ENCODE measurements at regions not wholly inside any gene's neighbourhood (a gene's known extent, or its start where the extent isn't known, plus 50 kb on each side); places are given as distances from the start of the nearest gene placed in this dataset.
"Not testable (repeated sequence)": the region's sequence is repeated elsewhere in the genome, so short reads cannot be mapped to it uniquely, and the experiment has no call there.

- H3K4me1 Mint-ChIP-seq, result peaks cover 5% of the 10 kb centered on the region; the same call in 1 of the 2 replicates
- H3K27me3 Mint-ChIP-seq (ENCODE audit: low read depth), result no peaks in the 10 kb centered on the region
- POLR2A ChIA-PET, result no interaction called here
- CTCF ChIA-PET, result no interaction called here
- TF ChIP-seq ZNF232 (CRISPR knock-in tag; IDR thresholded peaks at IDR 0.05), result no peak
- no peak for TF ChIP-seq RORB (CRISPR knock-in tag; IDR thresholded peaks at IDR 0.05)
- TF ChIP-seq, protein P1, sequence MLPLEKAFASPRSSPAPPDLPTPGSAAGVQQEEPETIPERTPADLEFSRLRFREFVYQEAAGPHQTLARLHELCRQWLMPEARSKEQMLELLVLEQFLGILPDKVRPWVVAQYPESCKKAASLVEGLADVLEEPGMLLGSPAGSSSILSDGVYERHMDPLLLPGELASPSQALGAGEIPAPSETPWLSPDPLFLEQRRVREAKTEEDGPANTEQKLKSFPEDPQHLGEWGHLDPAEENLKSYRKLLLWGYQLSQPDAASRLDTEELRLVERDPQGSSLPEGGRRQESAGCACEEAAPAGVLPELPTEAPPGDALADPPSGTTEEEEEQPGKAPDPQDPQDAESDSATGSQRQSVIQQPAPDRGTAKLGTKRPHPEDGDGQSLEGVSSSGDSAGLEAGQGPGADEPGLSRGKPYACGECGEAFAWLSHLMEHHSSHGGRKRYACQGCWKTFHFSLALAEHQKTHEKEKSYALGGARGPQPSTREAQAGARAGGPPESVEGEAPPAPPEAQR (CRISPR knock-in tag; IDR thresholded peaks at IDR 0.05), result no peak
- TF ChIP-seq, protein P2, sequence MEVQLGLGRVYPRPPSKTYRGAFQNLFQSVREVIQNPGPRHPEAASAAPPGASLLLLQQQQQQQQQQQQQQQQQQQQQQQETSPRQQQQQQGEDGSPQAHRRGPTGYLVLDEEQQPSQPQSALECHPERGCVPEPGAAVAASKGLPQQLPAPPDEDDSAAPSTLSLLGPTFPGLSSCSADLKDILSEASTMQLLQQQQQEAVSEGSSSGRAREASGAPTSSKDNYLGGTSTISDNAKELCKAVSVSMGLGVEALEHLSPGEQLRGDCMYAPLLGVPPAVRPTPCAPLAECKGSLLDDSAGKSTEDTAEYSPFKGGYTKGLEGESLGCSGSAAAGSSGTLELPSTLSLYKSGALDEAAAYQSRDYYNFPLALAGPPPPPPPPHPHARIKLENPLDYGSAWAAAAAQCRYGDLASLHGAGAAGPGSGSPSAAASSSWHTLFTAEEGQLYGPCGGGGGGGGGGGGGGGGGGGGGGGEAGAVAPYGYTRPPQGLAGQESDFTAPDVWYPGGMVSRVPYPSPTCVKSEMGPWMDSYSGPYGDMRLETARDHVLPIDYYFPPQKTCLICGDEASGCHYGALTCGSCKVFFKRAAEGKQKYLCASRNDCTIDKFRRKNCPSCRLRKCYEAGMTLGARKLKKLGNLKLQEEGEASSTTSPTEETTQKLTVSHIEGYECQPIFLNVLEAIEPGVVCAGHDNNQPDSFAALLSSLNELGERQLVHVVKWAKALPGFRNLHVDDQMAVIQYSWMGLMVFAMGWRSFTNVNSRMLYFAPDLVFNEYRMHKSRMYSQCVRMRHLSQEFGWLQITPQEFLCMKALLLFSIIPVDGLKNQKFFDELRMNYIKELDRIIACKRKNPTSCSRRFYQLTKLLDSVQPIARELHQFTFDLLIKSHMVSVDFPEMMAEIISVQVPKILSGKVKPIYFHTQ (CRISPR knock-in tag; IDR thresholded peaks at IDR 0.05), result no peak
- TF ChIP-seq NR1H2 (CRISPR knock-in tag; IDR thresholded peaks at IDR 0.05), result no peak
- TF ChIP-seq ZNF281 (CRISPR knock-in tag; IDR thresholded peaks at IDR 0.05), result no peak
- TF ChIP-seq FOXK1 (CRISPR knock-in tag; IDR thresholded peaks at IDR 0.05), result no peak
- no peak for TF ChIP-seq JAZF1 (CRISPR knock-in tag; IDR thresholded peaks at IDR 0.05)
- H3K36me3 Mint-ChIP-seq, result no peaks in the 10 kb centered on the region
- H3K4me3 Mint-ChIP-seq, result no peak overlapping the region
- ATAC-seq, result no peak
- DNase-seq (ENCODE audit: low spot score), result no peak
- no peak overlapping the region for H3K27ac Mint-ChIP-seq
- no peaks in the 10 kb centered on the region for H3K9me3 Mint-ChIP-seq
Observed at GRCh38 chr1:60612790-60613189, 469.6 kb upstream of the NFIA start.

DNA sequence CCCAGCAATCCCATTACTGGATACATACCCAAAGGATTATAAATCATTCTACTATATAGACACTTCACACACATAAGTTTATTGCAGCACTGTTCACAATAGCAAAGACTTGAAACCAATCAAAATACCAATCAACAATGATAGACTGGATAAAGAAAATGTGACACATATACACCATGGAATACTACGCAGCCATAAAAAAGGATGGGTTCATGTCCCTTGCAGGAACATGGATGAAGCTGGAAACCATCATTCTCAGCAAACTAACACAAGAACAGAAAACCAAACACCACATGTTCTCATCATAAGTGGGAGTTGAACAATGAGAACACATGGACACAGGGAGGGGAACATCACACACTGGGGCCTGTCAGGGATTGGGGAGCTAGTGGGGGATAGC, 475.4 kb upstream of the NFIA start:
- H3K9me3 Mint-ChIP-seq, result peaks cover 23% of the 10 kb centered on the region
- CTCF ChIA-PET; H3K27ac Mint-ChIP-seq; H3K4me1 Mint-ChIP-seq; H3K36me3 Mint-ChIP-seq; H3K4me3 Mint-ChIP-seq; POLR2A ChIA-PET; ATAC-seq; H3K27me3 Mint-ChIP-seq (ENCODE audit: low read depth); DNase-seq (ENCODE audit: low spot score): not testable (repeated sequence)

DNA sequence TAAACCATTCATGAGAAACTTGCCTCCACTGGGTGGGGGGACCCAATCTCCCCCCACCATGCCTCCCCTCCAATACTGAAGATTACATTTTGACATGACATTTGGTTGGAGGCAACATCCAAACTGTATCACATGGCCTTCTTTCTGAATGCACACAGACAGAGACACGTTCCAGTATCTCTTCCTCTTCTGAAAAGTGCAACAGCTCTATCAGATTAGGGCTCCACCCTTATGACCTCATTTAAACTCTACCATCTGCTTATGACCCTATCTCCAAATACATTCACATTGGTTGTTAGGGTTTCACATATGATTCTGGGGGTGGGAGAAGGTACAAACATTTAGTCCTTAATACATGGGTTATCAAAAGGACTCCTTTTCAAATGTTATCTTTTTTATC, 481.8 kb upstream of the NFIA start:
- ChIA-PET CTCF (no interaction called here), POLR2A (no interaction called here)
- Mint-ChIP-seq H3K36me3 (peaks cover 17% of the 10 kb centered on the region), H3K27me3 (ENCODE audit: low read depth) (no peaks in the 10 kb centered on the region), H3K27ac (no peak overlapping the region), H3K9me3 (peaks cover 28% of the 10 kb centered on the region), H3K4me1 (0 out of 2 replicates have a peak, but pooled peaks cover 2% of the 10 kb centered on the region), H3K4me3 (no peak overlapping the region)
- TF ChIP-seq, protein P3, sequence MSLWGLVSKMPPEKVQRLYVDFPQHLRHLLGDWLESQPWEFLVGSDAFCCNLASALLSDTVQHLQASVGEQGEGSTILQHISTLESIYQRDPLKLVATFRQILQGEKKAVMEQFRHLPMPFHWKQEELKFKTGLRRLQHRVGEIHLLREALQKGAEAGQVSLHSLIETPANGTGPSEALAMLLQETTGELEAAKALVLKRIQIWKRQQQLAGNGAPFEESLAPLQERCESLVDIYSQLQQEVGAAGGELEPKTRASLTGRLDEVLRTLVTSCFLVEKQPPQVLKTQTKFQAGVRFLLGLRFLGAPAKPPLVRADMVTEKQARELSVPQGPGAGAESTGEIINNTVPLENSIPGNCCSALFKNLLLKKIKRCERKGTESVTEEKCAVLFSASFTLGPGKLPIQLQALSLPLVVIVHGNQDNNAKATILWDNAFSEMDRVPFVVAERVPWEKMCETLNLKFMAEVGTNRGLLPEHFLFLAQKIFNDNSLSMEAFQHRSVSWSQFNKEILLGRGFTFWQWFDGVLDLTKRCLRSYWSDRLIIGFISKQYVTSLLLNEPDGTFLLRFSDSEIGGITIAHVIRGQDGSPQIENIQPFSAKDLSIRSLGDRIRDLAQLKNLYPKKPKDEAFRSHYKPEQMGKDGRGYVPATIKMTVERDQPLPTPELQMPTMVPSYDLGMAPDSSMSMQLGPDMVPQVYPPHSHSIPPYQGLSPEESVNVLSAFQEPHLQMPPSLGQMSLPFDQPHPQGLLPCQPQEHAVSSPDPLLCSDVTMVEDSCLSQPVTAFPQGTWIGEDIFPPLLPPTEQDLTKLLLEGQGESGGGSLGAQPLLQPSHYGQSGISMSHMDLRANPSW (CRISPR knock-in tag; conservative IDR thresholded peaks at IDR 0.05; ENCODE audit: low read depth), result no peak
- TF ChIP-seq, protein P2 (CRISPR knock-in tag; IDR thresholded peaks at IDR 0.05), result no peak
- TF ChIP-seq NR1H2 (CRISPR knock-in tag; IDR thresholded peaks at IDR 0.05), result no peak
- no peak for TF ChIP-seq FOXK1 (CRISPR knock-in tag; IDR thresholded peaks at IDR 0.05)
- TF ChIP-seq NFE2L1 (CRISPR knock-in tag; IDR thresholded peaks at IDR 0.05), result no peak
- TF ChIP-seq, protein P4, sequence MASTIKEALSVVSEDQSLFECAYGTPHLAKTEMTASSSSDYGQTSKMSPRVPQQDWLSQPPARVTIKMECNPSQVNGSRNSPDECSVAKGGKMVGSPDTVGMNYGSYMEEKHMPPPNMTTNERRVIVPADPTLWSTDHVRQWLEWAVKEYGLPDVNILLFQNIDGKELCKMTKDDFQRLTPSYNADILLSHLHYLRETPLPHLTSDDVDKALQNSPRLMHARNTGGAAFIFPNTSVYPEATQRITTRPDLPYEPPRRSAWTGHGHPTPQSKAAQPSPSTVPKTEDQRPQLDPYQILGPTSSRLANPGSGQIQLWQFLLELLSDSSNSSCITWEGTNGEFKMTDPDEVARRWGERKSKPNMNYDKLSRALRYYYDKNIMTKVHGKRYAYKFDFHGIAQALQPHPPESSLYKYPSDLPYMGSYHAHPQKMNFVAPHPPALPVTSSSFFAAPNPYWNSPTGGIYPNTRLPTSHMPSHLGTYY (CRISPR knock-in tag; IDR thresholded peaks at IDR 0.05), result no peak
- TF ChIP-seq PRRX2 (CRISPR knock-in tag; IDR thresholded peaks at IDR 0.05), result no peak
- no peak for TF ChIP-seq FOXJ3 (CRISPR knock-in tag; IDR thresholded peaks at IDR 0.05; ENCODE audit: borderline replicate concordance)
- DNase-seq (ENCODE audit: low spot score) (no peak), ATAC-seq (no peak)
